ENCODE measurements at regions not wholly inside any gene's neighbourhood (a gene's known extent, or its start where the extent isn't known, plus 50 kb on each side); places are given as distances from the start of the nearest gene placed in this dataset.
"Not testable (repeated sequence)": the region's sequence is repeated elsewhere in the genome, so short reads cannot be mapped to it uniquely, and the experiment has no call there.

GRCh38 chr3:101119535-101119934, 126.3 kb upstream of the ABI3BP start:
- Mint-ChIP-seq H3K4me3 (ENCODE audit: unreplicated experiment) (no peak overlapping the region), H3K9me3 (ENCODE audit: unreplicated experiment) (no peaks in the 10 kb centered on the region), H3K27me3 (ENCODE audit: insufficient read depth, unreplicated experiment) (no peaks in the 10 kb centered on the region), H3K27ac (ENCODE audit: unreplicated experiment) (no peak overlapping the region), H3K4me1 (ENCODE audit: low read depth, unreplicated experiment) (peaks cover 6% of the 10 kb centered on the region), H3K36me3 (ENCODE audit: insufficient read depth, unreplicated experiment) (no peaks in the 10 kb centered on the region)
- intact Hi-C loops (cut with micrococcal nuclease; ENCODE audit: unreplicated experiment) = no loop called here
- CTCF ChIA-PET = no interaction called here
- no TSS peak for BruUV-seq (replicated peaks)
- H3K4me3 ChIP-seq (ENCODE audit: low read depth, low read length) = no peak overlapping the region
- no peaks in the 10 kb centered on the region for H3K9me3 ChIP-seq
- TF ChIP-seq CTCF (IDR thresholded peaks at IDR 0.05; ENCODE audit: insufficient read depth in 1 of 2, low read depth in 1 of 2, low read length in 1 of 2, severe bottlenecking in 1 of 2, unreplicated experiment in 1 of 2) = no peak
- H3K36me3 ChIP-seq (ENCODE audit: control insufficient read depth, insufficient read depth, low read length) = no peaks in the 10 kb centered on the region
- peaks cover 8% of the 10 kb centered on the region for H3K4me1 ChIP-seq
- no peak for DNase-seq
- H3K27me3 ChIP-seq (replicated peaks; ENCODE audit: control insufficient read depth, insufficient read depth, low read length) = no peaks in the 10 kb centered on the region
- POLR2A ChIA-PET = no interaction called here

GRCh38 chr3:101117980-101118379, 124.8 kb upstream of the ABI3BP start:
- Mint-ChIP-seq H3K36me3 (ENCODE audit: insufficient read depth, unreplicated experiment) (no peaks in the 10 kb centered on the region), H3K9me3 (ENCODE audit: unreplicated experiment) (no peaks in the 10 kb centered on the region), H3K4me3 (ENCODE audit: unreplicated experiment) (no peak overlapping the region), H3K27me3 (ENCODE audit: insufficient read depth, unreplicated experiment) (no peaks in the 10 kb centered on the region), H3K27ac (ENCODE audit: unreplicated experiment) (no peak overlapping the region), H3K4me1 (ENCODE audit: low read depth, unreplicated experiment) (peaks cover 4% of the 10 kb centered on the region)
- ChIA-PET POLR2A (no interaction called here), CTCF (no interaction called here)
- H3K36me3 ChIP-seq (ENCODE audit: control insufficient read depth, insufficient read depth, low read length) = no peaks in the 10 kb centered on the region
- no peaks in the 10 kb centered on the region for H3K9me3 ChIP-seq
- no TSS peak for BruUV-seq (replicated peaks)
- no peaks in the 10 kb centered on the region for H3K27me3 ChIP-seq (replicated peaks; ENCODE audit: control insufficient read depth, insufficient read depth, low read length)
- no peak for TF ChIP-seq CTCF (IDR thresholded peaks at IDR 0.05; ENCODE audit: insufficient read depth in 1 of 2, low read depth in 1 of 2, low read length in 1 of 2, severe bottlenecking in 1 of 2, unreplicated experiment in 1 of 2)
- no peak overlapping the region for H3K4me3 ChIP-seq (ENCODE audit: low read depth, low read length)
- H3K4me1 ChIP-seq = peaks cover 7% of the 10 kb centered on the region
- no peak for DNase-seq
- intact Hi-C loops (cut with micrococcal nuclease; ENCODE audit: unreplicated experiment) = no loop called here

GRCh38 chr3:101117465-101117864, 124.2 kb upstream of the ABI3BP start:
- H3K4me1 Mint-ChIP-seq (ENCODE audit: low read depth, unreplicated experiment) = no peaks in the 10 kb centered on the region
- Histone ChIP-seq H3K27me3 (replicated peaks; ENCODE audit: control insufficient read depth, insufficient read depth, low read length) (no peaks in the 10 kb centered on the region), H3K9me3 (no peaks in the 10 kb centered on the region), H3K4me3 (ENCODE audit: low read depth, low read length) (no peak overlapping the region), H3K36me3 (ENCODE audit: control insufficient read depth, insufficient read depth, low read length) (no peaks in the 10 kb centered on the region), H3K4me1 (peaks cover 2% of the 10 kb centered on the region)
- H3K27ac Mint-ChIP-seq (ENCODE audit: unreplicated experiment) = no peak overlapping the region
- no TSS peak for BruUV-seq (replicated peaks)
- no peak for DNase-seq
- H3K27me3 Mint-ChIP-seq (ENCODE audit: insufficient read depth, unreplicated experiment) = no peaks in the 10 kb centered on the region
- ChIA-PET CTCF (no interaction called here), POLR2A (no interaction called here)
- TF ChIP-seq CTCF (IDR thresholded peaks at IDR 0.05; ENCODE audit: insufficient read depth in 1 of 2, low read depth in 1 of 2, low read length in 1 of 2, severe bottlenecking in 1 of 2, unreplicated experiment in 1 of 2) = no peak
- no peak overlapping the region for H3K4me3 Mint-ChIP-seq (ENCODE audit: unreplicated experiment)
- no peaks in the 10 kb centered on the region for H3K36me3 Mint-ChIP-seq (ENCODE audit: insufficient read depth, unreplicated experiment)
- intact Hi-C loops (cut with micrococcal nuclease; ENCODE audit: unreplicated experiment) = no loop called here
- H3K9me3 Mint-ChIP-seq (ENCODE audit: unreplicated experiment) = no peaks in the 10 kb centered on the region

GRCh38 chr3:101110295-101110694, 117.1 kb upstream of the ABI3BP start:
- H3K4me3 ChIP-seq (ENCODE audit: low read depth, low read length); H3K9me3 ChIP-seq; H3K27ac Mint-ChIP-seq (ENCODE audit: unreplicated experiment); H3K36me3 Mint-ChIP-seq (ENCODE audit: insufficient read depth, unreplicated experiment); H3K4me1 Mint-ChIP-seq (ENCODE audit: low read depth, unreplicated experiment); H3K4me3 Mint-ChIP-seq (ENCODE audit: unreplicated experiment); intact Hi-C loops (cut with micrococcal nuclease; ENCODE audit: unreplicated experiment); H3K27me3 Mint-ChIP-seq (ENCODE audit: insufficient read depth, unreplicated experiment); H3K4me1 ChIP-seq; H3K27me3 ChIP-seq (replicated peaks; ENCODE audit: control insufficient read depth, insufficient read depth, low read length); H3K36me3 ChIP-seq (ENCODE audit: control insufficient read depth, insufficient read depth, low read length); POLR2A ChIA-PET; DNase-seq; CTCF ChIA-PET; BruUV-seq (replicated peaks): not testable (repeated sequence)
- peaks cover 27% of the 10 kb centered on the region for H3K9me3 Mint-ChIP-seq (ENCODE audit: unreplicated experiment)

Measured in Caco-2 (cell line).